HCT116 (cell line): ENCODE measurements at regions not wholly inside any gene's neighbourhood (a gene's known extent, or its start where the extent isn't known, plus 50 kb on each side); places are given as distances from the start of the nearest gene placed in this dataset.

Experiments used
- ATF3 ChIP-seq: IDR thresholded peaks from 2 replicates; pipeline ENCODE4 v1.6.1; 2012
- CEBPB ChIP-seq: IDR thresholded peaks from 2 replicates; pipeline ENCODE4 v1.6.1; 2012; ENCODE audit warnings: low read depth
- CTCF ChIP-seq, 3 experiments: fragments of 200-600 bp in 1 of 3; sonication (generic) in 1 of 3; IDR thresholded peaks in 2 of 3; conservative IDR thresholded peaks in 1 of 3; 2 replicates each; pipeline ENCODE4 v1.5.1; 2012 to 2017; ENCODE audit warnings: low read depth in 2 of 3, low read length in 2 of 3, antibody characterized with exemption in 1 of 3, borderline replicate concordance in 1 of 3, control low read depth in 1 of 3, mild to moderate bottlenecking in 1 of 3, mixed read lengths in 1 of 3, mixed run types in 1 of 3, moderate library complexity in 1 of 3; ENCODE audit not compliant: insufficient read depth in 1 of 3
- EZH2 ChIP-seq: fragments of 200-600 bp; sonication (generic); IDR thresholded peaks from 2 replicates; pipeline ENCODE4 v1.6.1; 2017; ENCODE audit warnings: antibody characterized with exemption, mixed run types
- YY1 ChIP-seq: IDR thresholded peaks from 2 replicates; pipeline ENCODE4 v1.6.1; 2011; ENCODE audit warnings: low read length, low read depth, moderate library complexity, mild to moderate bottlenecking; ENCODE audit not compliant: insufficient replicate concordance; ENCODE audit errors: extremely low read depth

GRCh38 chr13:83265279-83265678 lies 617.0 kb downstream of the SLITRK1 start:
- TF ChIP-seq EZH2 (no peak), CTCF (IDR thresholded peaks at IDR 0.05 in 2 of 3, conservative IDR thresholded peaks at IDR 0.05 in 1 of 3; ENCODE audit: borderline replicate concordance in 1 of 3, insufficient read depth in 1 of 3, low read depth in 2 of 3, low read length in 2 of 3) (no peak), CEBPB (no peak), ATF3 (no peak), YY1 (no peak)
